Stimulated activated CD4-positive, alpha-beta T cell treated with anti-CD3 and anti-CD28 coated beads, Interleukin-15, amount 100 ng/mL, for 1 hour (primary cell): ENCODE measurements at regions not wholly inside any gene's neighbourhood (a gene's known extent, or its start where the extent isn't known, plus 50 kb on each side); places are given as distances from the start of the nearest gene placed in this dataset.
"Not testable (repeated sequence)": the region's sequence is repeated elsewhere in the genome, so short reads cannot be mapped to it uniquely, and the experiment has no call there.

ENCODE experiments used
- DNase-seq, 2 donors: peaks; one replicate each; pipeline ENCODE4 v3.0.0-alpha.2; 2020; ENCODE audit warnings: low read depth in 1 of 2, low spot score in 1 of 2

GRCh38 chr1:95888941-95889390 is 655.0 kb downstream of the RWDD3 start:
- DNase-seq: no peak

GRCh38 chr1:95889400-95889799 is 655.4 kb downstream of the RWDD3 start:
- DNase-seq: no peak

GRCh38 chr1:95893921-95894320 is 659.9 kb downstream of the RWDD3 start:
- no peak for DNase-seq

- DNase-seq: no peak
Measured at GRCh38 chr1:95903060-95903459, 669.0 kb downstream of the RWDD3 start.

GRCh38 chr1:95905818-95906395 is 671.9 kb downstream of the RWDD3 start:
- no peak for DNase-seq

GRCh38 chr1:95911739-95912138 is 677.7 kb downstream of the RWDD3 start:
- DNase-seq: not testable (repeated sequence)

- no peak for DNase-seq
Measured at GRCh38 chr1:95916616-95917015, 682.6 kb downstream of the RWDD3 start.

GRCh38 chr1:95924684-95925083 is 690.7 kb downstream of the RWDD3 start:
- DNase-seq: no peak

- DNase-seq: no peak
Measured at GRCh38 chr1:95926331-95926730, 692.3 kb downstream of the RWDD3 start.

- no peak for DNase-seq
Measured at GRCh38 chr1:95927061-95927460, 693.1 kb downstream of the RWDD3 start.

- DNase-seq: no peak
Measured at GRCh38 chr1:95935719-95936118, 701.7 kb downstream of the RWDD3 start.

- no peak for DNase-seq
Measured at GRCh38 chr1:95941121-95941798, 707.2 kb downstream of the RWDD3 start.

GRCh38 chr1:95948023-95948422 is 714.0 kb downstream of the RWDD3 start:
- DNase-seq: no peak

- DNase-seq: no peak
Measured at GRCh38 chr1:95951371-95952102, 717.5 kb downstream of the RWDD3 start.

- DNase-seq: no peak
Measured at GRCh38 chr1:95953015-95953414, 719.0 kb downstream of the RWDD3 start.

- DNase-seq: no peak
Measured at GRCh38 chr1:95954585-95954984, 720.6 kb downstream of the RWDD3 start.

GRCh38 chr1:95956215-95956614 is 722.2 kb downstream of the RWDD3 start:
- DNase-seq: no peak

GRCh38 chr1:95957748-95958147 is 723.7 kb downstream of the RWDD3 start:
- DNase-seq: no peak

GRCh38 chr1:95966866-95967265 is 732.9 kb downstream of the RWDD3 start:
- no peak for DNase-seq

GRCh38 chr1:95974586-95974985 is 740.6 kb downstream of the RWDD3 start:
- DNase-seq: no peak

GRCh38 chr1:95982711-95983110 is 738.9 kb upstream of the PTBP2 start:
- no peak for DNase-seq

- DNase-seq: no peak
Measured at GRCh38 chr1:95983831-95984230, 737.8 kb upstream of the PTBP2 start.
